ENCODE measurements at regions not wholly inside any gene's neighbourhood (a gene's known extent, or its start where the extent isn't known, plus 50 kb on each side); places are given as distances from the start of the nearest gene placed in this dataset.

GRCh38 chr1:95653618-95654017 is 419.6 kb downstream of the RWDD3 start:
- TF ChIP-seq CTCF (IDR thresholded peaks at IDR 0.05) = no peak
- no peak for TF ChIP-seq EP300 (IDR thresholded peaks at IDR 0.05)
- no peak for TF ChIP-seq POLR2A (IDR thresholded peaks at IDR 0.05)

Data from upper lobe of left lung (tissue), 4 donors.